Gastroesophageal sphincter (tissue), 4 donors: ENCODE measurements at regions not wholly inside any gene's neighbourhood (a gene's known extent, or its start where the extent isn't known, plus 50 kb on each side); places are given as distances from the start of the nearest gene placed in this dataset.

Experiments
- ATAC-seq: fragments of 150-250 bp; one replicate; pipeline ENCODE4 v1.9.1; 2016; ENCODE audit warnings: mild to moderate bottlenecking, moderate library complexity
- H3K27ac ChIP-seq, 4 donors: fragments of 200-600 bp; sonication (generic) in 3 of 4; 1 replicate in 3 of 4; 2 replicates in 1 of 4; pipeline ENCODE4 v1.5.1; 2016 to 2019
- H3K27me3 ChIP-seq: fragments of 200-600 bp; sonication (generic); one replicate; pipeline ENCODE4 v1.5.1; 2019
- H3K36me3 ChIP-seq, 2 donors: fragments of 200-600 bp; sonication (generic); one replicate each; pipeline ENCODE4 v1.5.1; 2019; ENCODE audit warnings: control low read depth in 1 of 2
- H3K4me1 ChIP-seq, 3 donors: fragments of 200-600 bp; sonication (generic); 1 replicate in 2 of 3; 2 replicates in 1 of 3; pipeline ENCODE4 v1.5.1; 2016 to 2019; ENCODE audit warnings: control low read depth in 2 of 3
- H3K4me3 ChIP-seq, 2 donors: fragments of 200-600 bp; sonication (generic); one replicate each; pipeline ENCODE4 v1.5.1; 2019; ENCODE audit warnings: mild to moderate bottlenecking in 1 of 2, moderate library complexity in 1 of 2
- H3K9me3 ChIP-seq, 3 donors: fragments of 200-600 bp; sonication (generic); one replicate each; pipeline ENCODE4 v1.5.1; 2017 to 2019; ENCODE audit warnings: control low read depth in 2 of 3
- EP300 ChIP-seq: sonication (generic); formaldehyde crosslinking; IDR thresholded peaks from one replicate; pipeline ENCODE4 v1.6.1; 2017; ENCODE audit warnings: antibody characterized with exemption, mild to moderate bottlenecking
- POLR2A ChIP-seq, 2 donors: fragments of 450-650 bp; IDR thresholded peaks; one replicate each; pipeline ENCODE4 v1.6.1; 2017; ENCODE audit warnings: antibody characterized with exemption in 2 of 2, mild to moderate bottlenecking in 2 of 2, moderate library complexity in 1 of 2
- POLR2AphosphoS5 ChIP-seq: sonication (generic); formaldehyde crosslinking; IDR thresholded peaks from one replicate; pipeline ENCODE4 v1.6.1; 2017; ENCODE audit warnings: antibody characterized with exemption
- WGBS, 2 donors: methylation state at CpG; one replicate each; pipeline ENCODE4 v1.1.5; 2018; ENCODE audit warnings: low coverage in 1 of 2; 5-methylcytosine and 5-hydroxymethylcytosine counted together
- TF ChIP-seq, protein P1 (sequence below), 4 experiments: fragments of 200-600 bp in 2 of 4; fragments of 450-650 bp in 2 of 4; sonication (generic) in 1 of 4; IDR thresholded peaks; one replicate each; pipeline ENCODE4 v1.5.1; 2017 to 2019; ENCODE audit warnings: antibody characterized with exemption in 4 of 4, mild to moderate bottlenecking in 2 of 4, moderate library complexity in 2 of 4

DNA sequence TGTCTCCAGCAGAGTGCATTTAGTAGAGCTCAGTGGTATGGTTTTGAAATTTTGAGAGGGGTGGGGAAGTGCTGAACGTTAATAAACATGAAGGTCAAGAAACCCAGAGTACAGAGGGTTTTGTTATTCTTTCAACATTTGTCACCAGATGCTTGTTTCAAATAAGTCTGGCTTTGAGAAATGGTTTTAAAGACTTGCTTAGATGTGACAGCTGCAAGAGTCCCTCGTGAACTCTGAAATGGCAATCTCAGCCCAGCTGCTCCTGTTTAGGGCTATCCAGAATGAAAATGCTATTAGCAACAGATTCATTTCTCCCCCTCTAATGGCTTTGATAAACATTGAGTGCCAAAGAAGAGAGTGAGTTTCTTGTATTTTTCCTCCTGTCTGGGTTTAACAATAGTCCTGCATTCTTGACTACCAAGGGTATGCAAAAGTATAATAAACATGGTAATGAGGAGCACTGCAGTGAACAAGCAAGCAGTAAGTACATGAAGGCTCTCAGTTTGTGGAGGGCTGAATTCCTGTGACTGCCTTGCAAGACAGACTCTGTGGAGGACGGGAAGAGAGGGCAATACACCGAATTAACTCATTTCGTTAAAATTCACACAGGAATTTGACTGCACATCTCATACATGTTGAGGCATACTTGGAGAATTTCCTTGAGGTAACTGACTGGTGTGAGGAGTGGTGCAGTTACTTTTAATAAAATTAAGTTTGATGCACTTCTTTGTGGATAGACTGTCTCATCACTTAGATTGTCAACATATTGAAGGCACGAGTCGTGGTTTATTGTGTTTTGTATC is 490.9 kb downstream of the REEP3 start:
- WGBS, 2 donors, result 18 to 50% methylated on average over 3 to 7 of the region's 7 CpGs
- ATAC-seq, result no peak
- H3K9me3 ChIP-seq, result peaks cover 0 to 4% (median 0%) of the 10 kb centered on the region in 3 donors
- H3K27ac ChIP-seq, result no peak overlapping the region
- no peaks in the 10 kb centered on the region for H3K4me1 ChIP-seq
- no peaks in the 10 kb centered on the region for H3K36me3 ChIP-seq
- no peaks in the 10 kb centered on the region for H3K27me3 ChIP-seq
- no peak overlapping the region for H3K4me3 ChIP-seq
- TF ChIP-seq POLR2A (IDR thresholded peaks at IDR 0.05) (no peak), POLR2AphosphoS5 (no peak), EP300 (no peak)
- TF ChIP-seq, protein P1, sequence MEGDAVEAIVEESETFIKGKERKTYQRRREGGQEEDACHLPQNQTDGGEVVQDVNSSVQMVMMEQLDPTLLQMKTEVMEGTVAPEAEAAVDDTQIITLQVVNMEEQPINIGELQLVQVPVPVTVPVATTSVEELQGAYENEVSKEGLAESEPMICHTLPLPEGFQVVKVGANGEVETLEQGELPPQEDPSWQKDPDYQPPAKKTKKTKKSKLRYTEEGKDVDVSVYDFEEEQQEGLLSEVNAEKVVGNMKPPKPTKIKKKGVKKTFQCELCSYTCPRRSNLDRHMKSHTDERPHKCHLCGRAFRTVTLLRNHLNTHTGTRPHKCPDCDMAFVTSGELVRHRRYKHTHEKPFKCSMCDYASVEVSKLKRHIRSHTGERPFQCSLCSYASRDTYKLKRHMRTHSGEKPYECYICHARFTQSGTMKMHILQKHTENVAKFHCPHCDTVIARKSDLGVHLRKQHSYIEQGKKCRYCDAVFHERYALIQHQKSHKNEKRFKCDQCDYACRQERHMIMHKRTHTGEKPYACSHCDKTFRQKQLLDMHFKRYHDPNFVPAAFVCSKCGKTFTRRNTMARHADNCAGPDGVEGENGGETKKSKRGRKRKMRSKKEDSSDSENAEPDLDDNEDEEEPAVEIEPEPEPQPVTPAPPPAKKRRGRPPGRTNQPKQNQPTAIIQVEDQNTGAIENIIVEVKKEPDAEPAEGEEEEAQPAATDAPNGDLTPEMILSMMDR (IDR thresholded peaks at IDR 0.05), result no peak

GRCh38 chr10:64014281-64014680 is 493.1 kb downstream of the REEP3 start:
- Histone ChIP-seq H3K9me3 (no peaks in the 10 kb centered on the region), H3K4me1 (no peaks in the 10 kb centered on the region), H3K36me3 (no peaks in the 10 kb centered on the region), H3K4me3 (no peak overlapping the region), H3K27ac (no peak overlapping the region), H3K27me3 (no peaks in the 10 kb centered on the region)
- TF ChIP-seq, protein P1 (IDR thresholded peaks at IDR 0.05), result no peak
- no peak for TF ChIP-seq POLR2AphosphoS5
- 86 to 100% methylated on average over 1 of the region's 1 CpG for WGBS, 2 donors
- no peak for ATAC-seq

DNA sequence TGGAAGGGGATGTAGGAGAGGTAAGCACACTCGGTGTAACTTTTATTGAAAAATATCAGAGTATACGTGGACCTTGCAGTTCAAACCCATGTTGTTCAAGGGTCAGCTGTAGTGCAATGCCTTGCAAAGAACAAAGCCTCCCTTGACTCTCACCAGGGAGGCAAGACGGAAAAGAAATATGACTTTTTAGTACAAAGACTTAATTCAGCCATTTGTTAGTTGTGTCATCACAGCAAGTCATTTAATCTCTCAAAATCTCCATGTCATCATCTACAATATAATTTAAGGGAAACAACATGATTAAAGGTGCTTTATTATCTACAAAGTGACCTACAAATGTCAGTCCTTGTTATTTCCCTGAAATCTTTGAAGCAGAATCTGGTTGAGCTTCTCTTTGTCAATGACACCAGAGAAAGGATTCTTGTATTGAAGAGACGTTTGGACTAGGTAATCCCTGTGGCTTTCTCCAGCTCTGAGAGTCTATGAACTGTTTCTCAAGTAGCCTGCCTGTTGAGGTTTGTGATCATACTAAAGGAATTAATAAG is 502.8 kb downstream of the REEP3 start:
- no peak for ATAC-seq
- Histone ChIP-seq H3K9me3 (peaks cover 0 to 29% (median 0%) of the 10 kb centered on the region in 3 donors), H3K4me3 (no peak overlapping the region), H3K4me1 (no peaks in the 10 kb centered on the region), H3K36me3 (no peaks in the 10 kb centered on the region), H3K27ac (no peak overlapping the region), H3K27me3 (no peaks in the 10 kb centered on the region)
- TF ChIP-seq, protein P1 (IDR thresholded peaks at IDR 0.05), result no peak
- TF ChIP-seq EP300, result no peak
- TF ChIP-seq POLR2A (IDR thresholded peaks at IDR 0.05), result no peak
- TF ChIP-seq POLR2AphosphoS5, result no peak
- WGBS, 2 donors, result 51 to 60% methylated on average over 2 to 4 of the region's 4 CpGs

DNA sequence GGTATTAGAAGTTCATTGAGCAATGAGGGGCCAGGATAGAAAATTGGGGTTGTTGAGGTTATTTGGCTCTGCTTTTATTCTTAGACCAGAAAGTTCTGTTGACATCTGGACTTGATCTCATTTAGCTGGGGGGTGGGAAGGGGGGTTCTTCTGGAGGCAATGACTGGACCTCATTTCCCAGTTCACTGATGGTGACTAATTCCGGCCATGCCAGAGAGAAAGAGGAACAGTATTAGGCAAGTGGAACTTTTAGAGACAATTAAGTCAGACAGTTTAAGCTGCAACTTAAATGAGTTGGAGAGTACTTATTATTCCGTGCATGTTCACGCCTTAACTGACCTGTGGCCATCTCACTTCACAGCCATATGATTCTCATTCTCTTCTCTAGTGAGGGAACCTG is 512.5 kb downstream of the REEP3 start:
- Histone ChIP-seq H3K9me3 (no peaks in the 10 kb centered on the region), H3K27ac (no peak overlapping the region), H3K4me1 (no peaks in the 10 kb centered on the region), H3K36me3 (no peaks in the 10 kb centered on the region), H3K27me3 (no peaks in the 10 kb centered on the region), H3K4me3 (no peak overlapping the region)
- TF ChIP-seq POLR2A (IDR thresholded peaks at IDR 0.05) (no peak), EP300 (no peak), POLR2AphosphoS5 (no peak)
- TF ChIP-seq, protein P1 (IDR thresholded peaks at IDR 0.05), result no peak
- WGBS, 2 donors, result 73 to 78% methylated on average over 3 of the region's 3 CpGs
- ATAC-seq, result no peak
